Putamen (tissue), 1 donor: ENCODE measurements at regions not wholly inside any gene's neighbourhood (a gene's known extent, or its start where the extent isn't known, plus 50 kb on each side); places are given as distances from the start of the nearest gene placed in this dataset.

Experiments
- DNase-seq: peaks from one replicate; pipeline ENCODE4 v3.0.0-alpha.2; 2016; ENCODE audit warnings: low spot score

DNA sequence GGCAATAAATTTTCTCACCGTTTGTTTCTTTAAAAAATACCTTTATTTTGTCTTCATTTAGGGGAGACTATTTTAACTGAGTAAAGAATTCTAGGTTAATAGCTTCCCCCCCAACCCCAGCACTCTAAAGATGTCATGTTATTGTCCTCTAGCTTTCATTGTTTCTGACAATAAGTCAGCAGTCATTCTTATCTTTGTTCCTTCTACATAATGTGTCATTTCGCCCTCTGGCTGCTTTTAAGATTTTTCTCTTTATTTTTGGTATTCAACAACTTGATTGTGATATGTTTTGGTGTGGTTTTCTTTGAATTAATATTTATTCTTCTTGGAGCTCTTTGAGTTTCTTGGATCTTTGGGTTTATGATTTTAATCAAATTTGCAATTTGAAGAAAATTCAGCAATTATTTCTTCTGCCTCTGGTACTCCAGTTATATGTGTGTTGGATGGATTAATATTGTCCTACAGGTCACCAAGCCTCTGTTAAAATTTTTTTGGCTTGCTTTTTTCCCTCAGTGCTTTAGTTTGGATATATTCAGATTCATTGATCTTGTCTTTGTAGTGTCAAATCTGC, 64.6 kb upstream of the ELN start:
- DNase-seq: no peak

DNA sequence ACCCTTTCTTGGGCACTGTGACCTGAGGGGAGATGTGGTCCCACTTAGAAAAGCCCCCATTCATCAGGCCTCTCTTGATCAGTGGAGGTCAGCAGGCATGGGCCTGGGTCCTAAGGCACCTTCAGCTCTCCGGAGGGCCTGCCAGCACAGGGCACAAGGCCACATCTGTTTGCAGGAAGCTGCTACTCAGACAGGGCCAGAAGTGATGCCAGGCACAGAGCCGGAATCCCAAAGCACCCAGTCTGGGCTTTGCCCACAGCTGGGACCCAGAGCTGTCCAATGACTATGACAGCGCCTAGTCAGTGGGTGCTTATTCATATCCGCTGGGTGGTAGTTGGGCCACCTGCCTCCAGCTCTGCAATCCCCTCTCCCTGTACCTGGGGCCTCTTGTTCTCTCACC, 63.2 kb upstream of the ELN start:
- DNase-seq: no peak

DNA sequence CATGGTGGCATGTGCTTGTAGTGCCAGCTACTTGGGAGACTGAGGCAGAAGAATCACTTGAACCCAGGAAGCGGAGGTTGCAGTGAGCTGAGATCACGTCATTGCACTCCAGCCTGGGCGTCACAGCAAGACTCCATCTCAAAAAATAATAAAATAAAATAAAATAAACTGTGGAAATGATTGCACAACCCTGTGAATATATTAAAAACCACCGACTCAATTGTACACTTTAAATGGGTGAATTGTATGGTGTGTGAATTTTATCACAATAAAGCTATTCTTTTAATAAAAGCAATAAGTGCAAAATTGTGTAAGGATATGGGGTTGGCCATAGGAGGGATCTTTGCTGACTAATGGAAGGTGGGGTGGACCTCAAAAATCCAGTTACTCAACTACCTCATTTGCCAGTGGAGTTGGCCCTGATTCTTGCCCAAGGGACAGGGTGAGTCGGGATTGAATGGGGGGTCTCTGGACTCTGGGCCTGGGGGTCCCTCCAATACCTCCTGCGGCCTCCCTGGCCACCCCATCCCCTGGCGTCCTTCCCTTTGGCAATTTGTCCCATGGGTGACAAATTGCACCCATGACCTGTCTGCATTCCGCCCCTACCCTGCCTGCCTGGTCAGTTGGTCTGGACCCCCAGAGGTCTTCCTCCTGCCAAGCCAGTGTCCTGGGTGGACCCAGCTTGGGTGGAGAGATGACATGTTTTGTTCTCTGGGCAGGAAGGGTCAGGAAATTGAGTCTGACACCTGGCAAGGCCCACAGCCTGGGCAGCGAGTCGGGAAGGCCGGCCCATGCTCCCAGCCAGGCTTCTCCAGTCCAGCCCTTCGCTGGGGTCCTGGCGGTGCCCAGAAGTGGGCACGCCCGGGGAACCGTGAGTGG, 61.7 kb upstream of the ELN start:
- DNase-seq: no peak

DNA sequence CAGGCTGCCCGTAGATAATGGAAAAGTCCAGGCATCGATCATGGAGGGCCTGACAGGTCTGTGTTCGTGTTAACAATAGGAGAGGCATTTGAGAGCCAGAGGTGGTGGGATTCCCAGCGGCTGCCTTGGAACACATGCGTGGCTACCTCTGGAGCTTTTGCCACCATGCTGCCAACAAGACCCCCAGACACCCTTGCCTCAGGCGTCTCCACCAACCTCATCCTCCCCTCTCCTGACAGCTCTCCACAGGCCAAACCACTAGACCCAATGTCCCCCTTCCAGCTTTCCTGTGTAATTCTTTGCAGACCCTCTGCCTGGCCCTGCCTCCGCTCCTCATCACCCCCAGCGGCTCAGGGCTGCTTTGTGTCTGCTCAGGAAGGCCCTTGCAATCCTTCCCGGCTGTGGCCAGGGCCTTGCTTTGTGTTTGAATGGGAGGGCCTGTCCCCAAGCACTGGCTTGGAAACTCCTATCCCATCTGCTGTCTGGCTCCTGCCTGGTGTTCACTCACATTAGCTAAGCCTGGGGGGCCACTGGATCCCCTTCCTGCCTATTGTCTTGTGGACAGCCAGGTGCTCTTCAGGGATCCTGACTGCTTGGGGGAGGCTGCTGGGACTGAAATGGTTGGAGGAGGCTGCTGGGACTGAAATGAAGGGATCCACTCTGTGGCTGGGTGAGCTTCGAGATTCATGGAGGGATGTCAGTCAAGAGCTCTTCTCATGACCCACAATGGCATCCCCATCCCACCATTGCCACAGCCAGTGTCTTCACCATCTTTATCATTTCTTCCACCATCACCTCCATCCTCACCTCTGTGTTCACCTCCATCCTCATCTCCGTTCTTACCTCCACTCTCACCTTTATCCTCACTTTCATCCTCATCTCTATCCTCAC, 60.8 kb upstream of the ELN start:
- no peak for DNase-seq

DNA sequence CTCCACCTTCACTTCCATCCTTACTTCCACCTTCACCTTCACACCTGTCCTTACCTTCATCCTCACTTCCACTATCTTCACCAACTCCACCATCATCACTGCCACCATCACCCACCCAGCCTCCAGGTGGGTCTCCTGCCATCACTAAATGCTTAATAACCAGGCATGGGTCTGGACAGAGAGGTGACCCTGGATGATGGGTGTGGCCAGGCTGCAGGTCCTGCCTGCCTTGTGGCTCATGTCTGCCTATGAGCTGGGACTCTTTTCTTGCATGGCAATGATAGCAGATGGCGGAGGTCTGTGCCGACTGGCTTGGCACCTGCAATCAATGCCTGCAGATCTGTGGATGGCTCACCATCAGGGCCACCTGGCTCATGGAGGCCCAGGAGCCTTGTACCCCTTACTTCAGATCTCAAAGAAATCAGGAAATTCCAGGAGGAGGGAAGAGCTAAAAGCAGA, 60.1 kb upstream of the ELN start:
- no peak for DNase-seq

DNA sequence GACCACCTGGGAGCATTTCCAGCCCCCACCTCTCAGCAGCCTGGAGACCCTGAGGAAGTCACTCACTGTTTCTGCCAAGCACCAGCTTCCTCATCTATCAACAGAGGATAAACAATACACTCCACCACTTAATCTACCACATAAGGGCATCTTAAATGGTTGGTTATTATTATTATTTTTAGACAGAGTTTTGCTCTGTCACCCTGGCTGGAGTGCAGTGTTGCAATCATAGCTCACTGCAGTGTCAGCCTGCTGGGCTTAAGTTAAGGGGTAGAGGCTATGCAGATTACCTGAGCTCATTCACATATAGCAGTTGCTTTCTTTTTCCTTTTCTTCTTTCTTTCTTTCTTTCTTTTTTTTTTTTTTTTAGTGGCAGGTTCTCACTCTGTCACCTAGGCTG, 59.5 kb upstream of the ELN start:
- no peak for DNase-seq

DNA sequence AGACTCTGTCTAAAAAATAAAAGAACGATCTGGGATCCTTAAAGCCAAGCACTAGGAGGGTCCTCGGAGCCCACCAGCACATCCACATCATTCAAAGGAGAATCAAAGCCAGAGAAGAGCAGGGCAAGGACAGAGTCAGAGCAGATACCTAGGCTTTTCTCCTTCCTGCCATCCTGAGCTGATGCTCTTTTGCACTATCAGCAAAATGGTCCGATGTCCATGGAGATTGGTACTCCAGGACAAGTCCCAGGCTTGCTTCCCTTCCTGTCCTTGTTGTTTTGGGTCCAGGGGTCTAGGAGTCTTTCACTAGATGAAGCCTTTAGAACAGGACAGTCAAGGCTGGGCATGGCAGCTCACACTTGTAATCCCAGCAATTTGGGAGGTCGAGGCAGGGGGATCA, 58.0 kb upstream of the ELN start:
- DNase-seq: no peak

DNA sequence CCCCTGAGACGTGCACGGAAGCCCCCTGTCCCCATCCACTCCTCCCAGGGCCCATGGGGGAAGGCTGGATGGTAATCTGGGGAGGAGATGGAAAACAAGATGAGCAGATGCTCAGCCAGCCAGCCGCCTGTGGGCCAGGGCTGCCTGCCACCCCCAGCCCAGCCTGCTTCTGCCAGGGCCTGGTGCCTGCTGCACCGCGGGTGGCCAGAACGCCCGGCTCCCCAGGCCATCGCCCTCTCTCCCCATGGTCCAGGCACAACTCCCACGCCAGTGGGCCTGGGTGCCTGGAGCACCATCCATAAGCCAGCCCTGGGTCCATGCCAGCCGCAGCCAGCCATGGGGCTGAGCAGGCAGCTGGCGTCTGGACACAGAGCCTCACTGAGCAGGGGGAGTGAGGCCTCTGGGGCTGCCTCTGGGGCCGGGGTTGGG, 57.2 kb upstream of the ELN start:
- DNase-seq: no peak

DNA sequence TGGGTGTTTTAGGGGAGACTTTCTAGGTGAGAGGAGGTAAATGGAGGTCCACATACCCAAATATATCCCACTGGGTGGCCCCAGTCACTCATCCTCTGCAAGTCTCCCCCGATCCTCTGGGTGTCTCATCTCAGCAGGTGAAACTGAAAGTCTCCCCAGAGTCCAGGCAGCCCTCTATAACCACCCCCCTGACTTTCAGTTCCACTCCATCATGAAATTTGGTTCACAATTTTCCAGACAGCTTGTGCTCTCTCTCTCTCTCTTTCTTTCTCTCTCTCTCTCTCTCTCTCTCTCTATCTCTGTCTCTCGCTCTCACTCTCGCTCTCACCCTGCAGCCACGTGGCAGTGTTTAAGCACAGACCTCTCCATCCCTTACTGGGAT, 56.7 kb upstream of the ELN start:
- DNase-seq: no peak

DNA sequence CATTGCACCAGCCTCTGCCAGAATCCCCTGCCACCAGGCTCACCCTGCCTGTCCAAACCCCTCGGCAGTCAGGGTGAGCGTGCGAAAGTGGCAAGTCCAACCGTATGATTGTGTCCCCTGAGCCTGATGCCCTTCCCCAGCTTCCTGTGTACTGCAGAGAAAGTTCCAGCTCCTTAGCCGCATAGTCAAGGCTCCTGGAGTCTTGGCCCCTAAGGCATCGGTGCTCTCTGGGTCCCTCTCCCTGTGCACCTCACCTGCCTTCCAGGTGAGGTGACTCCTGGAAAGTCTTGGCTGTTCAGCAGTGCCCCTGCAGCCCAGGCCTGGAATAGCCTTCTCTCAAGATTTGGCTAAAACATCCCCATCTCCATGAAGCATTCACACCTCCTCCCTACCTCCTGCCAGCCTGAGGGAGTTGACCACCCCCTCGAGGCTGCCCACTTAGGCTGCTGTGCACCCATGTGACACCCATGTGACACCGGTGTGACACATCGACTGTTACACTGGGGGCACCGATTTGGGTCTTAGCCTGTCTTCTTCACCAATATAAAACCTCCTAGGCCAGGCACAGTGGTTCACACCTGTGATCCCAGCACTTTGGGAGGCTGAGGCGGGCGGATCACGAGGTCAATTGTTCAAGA, 56.1 kb upstream of the ELN start:
- DNase-seq: no peak

DNA sequence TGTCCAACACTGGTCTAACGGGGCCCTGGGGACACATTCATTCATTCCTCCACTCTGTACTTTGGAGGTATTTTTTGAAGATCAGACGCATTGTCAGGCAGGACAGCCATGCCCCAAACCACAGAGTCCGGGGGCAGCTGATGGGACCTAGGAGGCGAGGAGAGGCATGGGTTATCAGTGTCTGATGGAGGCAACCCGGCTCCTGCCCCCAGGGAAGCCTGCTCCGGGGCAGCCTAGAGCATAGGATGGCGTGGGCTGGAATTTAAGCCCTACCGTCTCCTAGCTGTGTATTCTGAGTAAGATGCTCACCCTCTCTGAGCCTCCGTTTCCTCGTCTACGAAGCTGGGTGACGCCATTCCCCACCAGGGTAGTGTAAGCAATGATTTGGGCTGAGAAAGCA, 55.4 kb upstream of the ELN start:
- DNase-seq: no peak

DNA sequence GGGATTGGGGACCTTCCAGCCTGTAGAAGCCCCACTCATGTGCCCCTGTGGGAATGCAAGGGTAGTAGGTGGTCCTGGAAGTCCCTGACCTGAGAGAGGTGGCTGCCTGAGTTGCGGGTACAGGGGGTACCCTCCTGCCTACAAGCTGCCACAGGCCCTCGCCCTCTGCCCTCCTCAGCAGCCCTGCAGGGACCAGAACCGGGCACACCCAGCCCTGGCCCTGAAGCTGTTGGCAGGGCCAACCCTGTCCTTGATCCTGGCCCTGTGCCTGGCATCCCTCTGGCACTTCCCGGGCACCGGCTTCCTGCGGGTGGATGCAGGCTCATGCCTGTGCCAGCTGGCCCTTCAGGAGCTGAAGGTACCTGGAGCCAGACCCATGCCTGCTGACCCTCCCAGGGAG, 54.9 kb upstream of the ELN start:
- no peak for DNase-seq

DNA sequence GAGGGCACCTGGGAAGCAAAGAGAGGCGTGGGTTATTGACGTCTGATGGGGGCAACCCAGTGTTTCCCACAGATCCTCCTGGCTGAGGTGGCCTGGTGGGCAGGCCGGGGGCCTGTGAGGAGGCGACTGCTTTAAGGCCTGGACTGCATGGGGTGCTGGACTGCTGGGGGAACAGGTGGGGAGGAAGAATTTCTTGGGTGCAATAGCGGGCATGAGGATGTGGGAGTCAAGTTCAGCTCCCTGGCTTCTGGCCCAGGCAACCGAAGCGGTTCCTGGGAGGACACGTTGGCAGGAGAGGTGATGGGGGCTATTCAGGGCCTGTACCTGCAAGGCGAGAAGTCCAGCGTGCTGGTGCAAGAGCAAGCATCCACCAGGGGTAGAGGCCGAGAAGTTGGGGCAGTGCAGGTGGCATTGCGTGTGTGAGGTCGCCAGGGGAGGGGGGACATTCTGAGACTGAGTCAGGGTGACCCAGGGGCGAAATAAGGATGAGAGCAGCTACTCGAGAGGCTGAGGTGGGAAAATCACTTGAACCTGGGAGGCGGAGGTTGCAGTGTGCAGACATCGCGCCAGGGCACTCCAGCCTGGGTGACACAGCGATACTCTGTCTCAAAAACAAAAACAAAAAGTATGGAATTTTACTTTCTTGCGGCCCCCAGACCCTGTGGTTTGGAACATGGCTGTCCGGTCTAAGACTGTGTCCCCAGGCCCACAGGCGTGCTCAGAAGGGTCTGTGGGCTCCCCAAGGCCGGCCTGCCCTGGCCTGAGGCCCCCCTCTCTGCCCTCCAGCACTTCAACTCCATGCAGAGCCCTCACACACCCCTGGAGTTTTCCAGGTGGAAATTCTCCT, 53.6 kb upstream of the ELN start:
- no peak for DNase-seq

DNA sequence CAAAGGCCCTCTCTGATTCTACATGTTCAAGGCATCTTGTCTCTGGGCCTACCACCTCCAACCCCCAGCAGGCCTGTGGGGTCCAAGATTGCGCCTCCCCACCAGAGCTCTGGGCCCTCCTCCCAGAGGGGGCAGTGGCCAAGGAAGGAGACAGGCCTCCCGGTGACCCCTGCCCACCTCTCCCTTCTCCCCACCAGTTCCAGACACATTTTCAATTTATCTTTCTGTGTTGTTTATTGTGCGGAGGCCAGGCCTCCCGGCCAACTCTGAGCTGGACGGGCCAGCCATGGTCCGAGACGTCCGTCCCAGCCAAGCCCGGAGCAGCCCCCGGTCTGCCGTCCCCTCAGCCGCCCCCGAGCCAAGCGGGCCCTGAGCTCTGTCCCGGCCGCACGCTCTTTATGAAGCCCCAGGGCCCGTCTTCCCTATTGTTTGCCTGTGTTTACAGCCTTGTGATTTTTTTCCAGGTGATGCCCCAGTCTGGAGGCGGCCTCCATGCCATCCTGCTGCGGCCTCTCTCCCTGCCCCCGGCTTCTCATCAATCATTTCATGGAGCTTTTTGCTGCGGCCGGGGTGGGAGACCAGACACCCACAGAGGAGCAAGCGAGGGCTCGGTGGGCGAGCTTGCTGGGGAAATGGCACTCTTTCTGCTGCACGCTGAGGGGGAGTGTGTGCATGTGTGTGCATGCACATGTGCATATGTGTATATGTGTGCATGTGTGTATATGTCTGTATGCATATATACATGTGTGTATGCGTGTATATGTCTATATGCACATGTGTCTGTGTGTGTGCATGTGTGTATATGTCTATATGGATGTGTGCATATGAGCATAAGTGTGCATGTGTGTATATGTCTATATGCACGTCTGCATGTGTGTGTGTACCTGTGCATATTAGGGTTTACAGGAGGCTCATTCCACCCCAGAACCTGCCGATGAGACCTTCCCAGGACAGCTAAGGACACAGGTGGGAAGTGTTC, 52.7 kb upstream of the ELN start:
- no peak for DNase-seq

DNA sequence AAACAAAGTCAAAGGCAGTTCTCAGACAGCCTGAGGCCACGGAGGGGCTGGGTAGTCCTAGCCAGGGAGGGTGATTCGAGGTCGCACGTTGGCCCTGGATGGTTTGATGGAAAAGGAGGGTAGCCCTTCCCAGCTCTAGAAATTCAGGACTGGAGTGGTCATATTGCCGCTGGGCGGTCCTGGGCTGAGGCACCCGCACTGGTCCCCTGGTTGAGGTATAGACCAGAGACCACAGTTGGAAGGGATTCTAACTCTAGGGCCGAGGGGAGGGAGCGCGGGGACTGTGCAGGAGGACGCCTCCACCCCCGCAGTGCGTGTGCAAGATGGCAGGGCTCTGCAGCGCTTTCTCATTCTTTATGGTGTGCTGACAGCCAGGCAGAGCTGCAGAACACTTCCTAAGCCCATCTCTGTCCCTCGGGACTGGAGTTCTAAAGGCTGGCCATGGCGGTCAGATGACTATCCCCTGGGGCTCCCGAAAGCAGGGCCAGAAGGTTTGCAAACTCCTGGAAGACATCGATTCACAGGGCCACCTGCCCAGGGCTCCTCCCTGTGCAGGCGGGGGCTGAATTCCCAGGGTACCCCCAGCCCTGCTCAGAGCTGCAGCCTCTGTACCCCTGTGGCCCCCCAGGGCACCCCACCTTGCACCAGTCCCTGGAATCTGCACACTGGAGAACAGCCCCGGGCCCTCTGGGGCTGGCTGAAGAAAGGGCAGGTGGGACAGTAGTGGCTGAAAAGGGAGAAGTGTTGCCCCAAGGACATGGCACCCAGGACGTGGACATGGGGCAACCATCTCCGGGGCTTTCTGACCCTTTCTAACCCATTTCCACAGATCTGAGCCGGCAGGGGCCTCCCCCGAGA, 51.0 kb upstream of the ELN start:
- no peak for DNase-seq

DNA sequence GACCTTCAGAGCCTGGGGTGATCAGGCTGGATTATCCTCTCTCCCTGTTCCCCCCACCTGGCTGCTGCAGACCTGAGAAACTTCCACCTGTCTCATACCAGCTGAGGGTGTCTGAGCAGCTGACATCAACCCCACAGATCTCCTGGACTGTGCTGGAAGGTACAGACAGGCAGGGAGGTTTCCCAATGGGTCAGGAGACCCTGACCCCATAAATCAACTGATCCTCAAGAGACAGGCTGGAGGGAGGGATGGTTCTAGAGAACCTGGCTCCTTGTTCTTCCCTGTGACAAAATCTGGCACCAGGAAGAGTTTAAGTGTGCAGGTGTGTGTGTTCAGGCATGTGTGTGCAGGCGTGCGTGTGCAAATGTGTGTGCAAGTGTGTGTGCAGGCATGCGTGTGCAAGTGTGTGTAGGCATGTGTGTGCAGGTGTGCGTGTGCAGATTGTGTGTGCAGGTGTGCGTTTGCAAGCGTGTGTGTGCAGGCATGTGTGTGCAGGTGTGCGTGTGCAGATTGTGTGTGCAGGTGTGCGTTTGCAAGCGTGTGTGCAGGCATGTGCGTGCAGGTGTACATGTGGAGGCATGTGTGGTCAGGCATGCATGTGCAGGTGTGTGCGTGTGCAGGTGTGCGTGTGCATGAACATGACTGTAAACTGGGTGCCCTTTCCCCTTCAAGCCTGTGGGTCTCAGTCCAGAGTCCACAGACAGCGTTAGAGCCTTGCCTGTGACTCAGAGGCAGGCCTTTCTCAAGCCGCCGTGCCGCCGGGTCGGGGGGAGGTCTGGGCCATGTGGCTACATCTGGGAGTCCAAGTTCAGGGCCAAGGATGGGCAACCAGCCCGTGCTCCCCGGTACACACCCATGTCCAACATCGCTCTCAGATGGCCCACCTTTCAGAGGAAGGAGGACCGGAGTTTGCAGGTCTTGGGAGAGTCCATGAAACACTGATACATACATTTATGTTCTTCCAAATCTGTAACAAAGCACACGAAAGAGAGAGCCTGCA, 50.1 kb upstream of the ELN start:
- DNase-seq: no peak
